HFF-Myc (cell line): ENCODE measurements at regions not wholly inside any gene's neighbourhood (a gene's known extent, or its start where the extent isn't known, plus 50 kb on each side); places are given as distances from the start of the nearest gene placed in this dataset.
"Not testable (repeated sequence)": the region's sequence is repeated elsewhere in the genome, so short reads cannot be mapped to it uniquely, and the experiment has no call there.

Source experiments
- DNase-seq: peaks from one replicate; pipeline ENCODE4 v3.0.0-alpha.2; 2011; ENCODE audit warnings: low read depth; ENCODE audit errors: extremely low read depth
- H3K4me3 ChIP-seq: replicated peaks from 2 replicates; pipeline ENCODE4 v1.5.1; 2011; ENCODE audit warnings: low read depth, mild to moderate bottlenecking, control low read depth, low read length
- CTCF ChIP-seq: IDR thresholded peaks from 2 replicates; pipeline ENCODE4 v1.5.1; 2012; ENCODE audit warnings: mild to moderate bottlenecking, low read depth, low read length, control low read depth; ENCODE audit errors: missing control alignments

DNA sequence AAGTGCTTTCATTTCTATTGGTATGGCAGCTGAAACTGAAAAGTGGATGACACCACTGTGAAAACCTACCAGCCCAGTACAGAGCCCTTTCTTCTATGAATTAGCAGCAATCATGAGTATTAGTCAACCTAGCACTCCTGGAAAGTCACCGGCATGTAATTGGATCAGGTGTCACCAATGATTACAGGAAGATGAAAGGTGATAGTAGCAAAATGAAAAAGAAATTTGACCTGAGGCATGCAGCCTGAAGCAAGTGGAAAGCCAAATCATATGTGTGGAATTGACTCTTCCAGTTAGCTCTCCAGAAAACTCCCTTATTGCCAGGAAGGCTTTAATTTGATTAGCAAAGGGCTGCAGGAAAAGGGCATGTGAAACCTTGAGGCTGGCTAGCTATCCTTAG is 81.2 kb upstream of the NAA35 start:
- no peak for TF ChIP-seq CTCF
- DNase-seq = no peak
- no peak overlapping the region for H3K4me3 ChIP-seq

GRCh38 chr9:85861882-85862281 is 79.1 kb upstream of the NAA35 start:
- not testable (repeated sequence) for H3K4me3 ChIP-seq, DNase-seq

GRCh38 chr9:85863875-85864274 is 77.1 kb upstream of the NAA35 start:
- no peak overlapping the region for H3K4me3 ChIP-seq
- TF ChIP-seq CTCF = no peak
- no peak for DNase-seq

- no peak for TF ChIP-seq CTCF
These were observed 69.9 kb upstream of the NAA35 start for GRCh38 chr9:85871008-85871407.

GRCh38 chr9:85871683-85872082 is 69.3 kb upstream of the NAA35 start:
- DNase-seq = not testable (repeated sequence)

More at GRCh38 chr9:85871008-85871407, 69.9 kb upstream of the NAA35 start:
- H3K4me3 ChIP-seq = no peak overlapping the region
- DNase-seq = no peak

GRCh38 chr9:85872463-85872862 is 68.5 kb upstream of the NAA35 start:
- no peak overlapping the region for H3K4me3 ChIP-seq
- no peak for DNase-seq
- no peak for TF ChIP-seq CTCF

More at GRCh38 chr9:85871683-85872082, 69.3 kb upstream of the NAA35 start:
- H3K4me3 ChIP-seq = not testable (repeated sequence)

GRCh38 chr9:85876628-85877027 is 64.3 kb upstream of the NAA35 start:
- no peak for TF ChIP-seq CTCF

DNA sequence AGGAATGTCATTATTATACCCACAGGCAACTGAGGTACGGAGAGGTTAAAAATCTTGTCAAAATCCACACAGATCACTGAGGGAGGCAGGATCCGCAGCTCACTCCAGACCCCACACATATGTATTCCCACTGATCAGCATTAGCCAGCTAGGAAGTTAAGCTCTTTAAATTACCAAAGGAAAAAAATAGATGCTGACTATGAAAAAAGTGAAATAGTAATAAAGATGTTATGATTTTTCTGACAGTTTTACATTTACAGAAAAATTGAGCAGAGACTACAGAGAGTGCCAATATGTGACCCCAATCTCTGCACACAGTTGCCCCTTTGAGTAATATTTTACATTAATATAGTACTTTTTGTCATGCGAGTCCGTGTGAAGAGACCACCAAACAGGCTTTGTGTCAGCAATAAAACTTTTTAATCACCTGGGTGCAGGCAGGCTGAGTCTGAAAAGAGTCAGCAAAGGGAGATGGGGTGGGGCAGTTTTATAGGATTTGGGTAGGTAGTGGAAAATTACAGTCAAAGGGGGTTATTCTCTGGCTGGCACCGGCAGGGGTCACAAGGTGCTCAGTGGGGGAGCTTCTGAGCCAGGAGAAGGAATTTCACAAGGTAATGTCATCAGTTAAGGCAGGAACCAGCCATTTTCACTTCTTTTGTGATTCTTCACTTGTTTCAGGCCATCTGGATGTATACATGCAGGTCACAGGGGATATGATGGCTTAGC is 61.9 kb upstream of the NAA35 start:
- not testable (repeated sequence) for DNase-seq, H3K4me3 ChIP-seq

More at GRCh38 chr9:85876628-85877027, 64.3 kb upstream of the NAA35 start:
- H3K4me3 ChIP-seq = no peak overlapping the region
- no peak for DNase-seq

DNA sequence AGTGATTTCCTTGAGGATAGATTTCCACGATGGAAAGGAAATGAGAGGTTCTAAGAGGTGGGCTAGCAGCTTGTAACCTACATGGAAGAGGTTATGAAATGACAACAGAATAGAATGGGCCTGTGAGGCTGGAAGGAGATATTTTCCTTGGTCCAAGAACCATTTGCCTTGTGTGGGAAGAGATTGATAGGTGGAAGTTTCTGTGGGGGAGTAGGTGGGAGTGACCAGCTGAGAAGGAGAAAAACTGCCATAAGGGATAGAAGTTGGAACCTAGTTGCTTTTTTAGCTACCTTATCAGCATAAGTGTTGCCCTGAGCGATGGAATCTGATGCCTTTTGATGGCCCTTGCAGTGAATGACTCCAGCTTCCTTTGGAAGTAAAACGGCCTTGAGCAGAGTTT is 60.4 kb upstream of the NAA35 start:
- H3K4me3 ChIP-seq, DNase-seq: not testable (repeated sequence)
